ENCODE measurements at regions not wholly inside any gene's neighbourhood (a gene's known extent, or its start where the extent isn't known, plus 50 kb on each side); places are given as distances from the start of the nearest gene placed in this dataset.
A peak's percentile ranks its signal among the peaks of the same experiment; 100 is the strongest.

DNA sequence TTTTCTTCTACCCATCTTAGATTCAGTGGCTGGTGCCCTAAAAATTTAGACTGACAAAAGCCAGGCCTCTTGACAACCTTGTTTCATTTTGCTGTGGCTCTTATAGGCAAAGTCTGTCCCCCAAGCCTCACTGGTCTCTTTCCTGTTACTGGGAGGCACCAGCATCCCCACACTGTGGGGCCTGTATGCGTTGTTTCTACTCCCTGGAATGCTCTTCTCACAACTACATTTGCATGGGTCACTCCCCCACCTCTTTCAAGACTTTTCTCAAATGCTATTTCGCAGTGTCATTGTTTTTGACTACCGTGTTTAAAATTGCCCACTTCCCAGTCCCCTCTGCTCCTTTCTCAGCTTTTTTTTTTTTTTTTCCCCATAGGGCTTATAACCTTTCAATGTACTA is 108.7 kb upstream of the DGKB start:
- no peak for ATAC-seq
- CTCF ChIA-PET = no interaction called here
- no peak for DNase-seq (ENCODE audit: low read depth, low spot score)

GRCh38 chr7:15007507-15007906 is 105.0 kb upstream of the DGKB start:
- ChIA-PET CTCF (interaction anchor here (0.7 to 2.1 kb wide), 2 partner anchors 9 kb away, joined by 4 to 6 read pairs; no protein-coding TSS in a partner anchor), POLR2A (no interaction called here)
- Histone ChIP-seq H3K27me3 (ENCODE audit: control insufficient read depth, insufficient read depth, low read length) (no peaks in the 10 kb centered on the region), H3K36me3 (ENCODE audit: control insufficient read depth, insufficient read depth, low read length) (no peaks in the 10 kb centered on the region), H3K27ac (ENCODE audit: low read length) (no peak overlapping the region), H3K4me1 (ENCODE audit: control insufficient read depth, insufficient read depth, low read length) (no peaks in the 10 kb centered on the region), H3K4me3 (ENCODE audit: low read depth in 2 of 2, low read length in 2 of 2) (no peak overlapping the region), H3K9me3 (ENCODE audit: control insufficient read depth, insufficient read depth, low read depth, low read length) (no peaks in the 10 kb centered on the region)
- DNase-seq (ENCODE audit: low read depth, low spot score) (no peak), ATAC-seq (no peak)
- no TSS peak for BruUV-seq (replicated peaks)
- TF ChIP-seq CTCF (IDR thresholded peaks at IDR 0.05) (peak; percentile 55), TCF7L2 (IDR thresholded peaks at IDR 0.05; ENCODE audit: low read depth, low read length) (no peak)
- intact Hi-C loops (cut with micrococcal nuclease; ENCODE audit: unreplicated experiment) = no loop called here
- in situ Hi-C loops (cut with HindIII; ENCODE audit: low pct_unique_long_range_greater_than_20kb, low sequenced_read_pairs) = no loop called here

More for the DNA sequence above, 108.7 kb upstream of the DGKB start:
- Histone ChIP-seq H3K4me1 (ENCODE audit: control insufficient read depth, insufficient read depth, low read length) (no peaks in the 10 kb centered on the region), H3K27ac (ENCODE audit: low read length) (no peak overlapping the region), H3K27me3 (ENCODE audit: control insufficient read depth, insufficient read depth, low read length) (no peaks in the 10 kb centered on the region), H3K9me3 (ENCODE audit: control insufficient read depth, insufficient read depth, low read depth, low read length) (no peaks in the 10 kb centered on the region), H3K4me3 (ENCODE audit: low read depth in 2 of 2, low read length in 2 of 2) (no peak overlapping the region), H3K36me3 (ENCODE audit: control insufficient read depth, insufficient read depth, low read length) (no peaks in the 10 kb centered on the region)
- POLR2A ChIA-PET = no interaction called here
- in situ Hi-C loops (cut with HindIII; ENCODE audit: low pct_unique_long_range_greater_than_20kb, low sequenced_read_pairs) (no loop called here), intact Hi-C loops (cut with micrococcal nuclease; ENCODE audit: unreplicated experiment) (loop anchor here (10.0 kb wide), 1 partner anchor 1064 kb away; no protein-coding TSS in a partner anchor)
- no peak for TF ChIP-seq POLR2AphosphoS5 (IDR thresholded peaks at IDR 0.05; ENCODE audit: low read depth, low read length)
- no peak for TF ChIP-seq TCF7L2 (IDR thresholded peaks at IDR 0.05; ENCODE audit: low read depth, low read length)
- no peak for TF ChIP-seq CTCF (IDR thresholded peaks at IDR 0.05)
- TF ChIP-seq SIN3A (IDR thresholded peaks at IDR 0.05; ENCODE audit: borderline replicate concordance, insufficient read depth, low read depth, low read length) = no peak
- no peak for TF ChIP-seq REST (IDR thresholded peaks at IDR 0.05; ENCODE audit: insufficient read depth in 1 of 2, low read depth in 2 of 2, low read length in 1 of 2)
- BruUV-seq (replicated peaks) = no TSS peak
